Fibroblast of the aortic adventitia (primary cell): ENCODE measurements at regions not wholly inside any gene's neighbourhood (a gene's known extent, or its start where the extent isn't known, plus 50 kb on each side); places are given as distances from the start of the nearest gene placed in this dataset.

Source experiments
- DNase-seq: peaks from one replicate; pipeline ENCODE4 v3.0.0-alpha.2; 2010; ENCODE audit warnings: low read depth
- H3K4me3 ChIP-seq: 2 replicates; pipeline ENCODE4 v1.5.1; 2011; ENCODE audit warnings: low read depth, mild to moderate bottlenecking, control low read depth, low read length, moderate library complexity
- TF ChIP-seq, protein P1 (sequence below): IDR thresholded peaks from 2 replicates; pipeline ENCODE4 v1.5.1; 2011; ENCODE audit warnings: mild to moderate bottlenecking, low read length, control low read depth, inconsistent platforms; ENCODE audit not compliant: insufficient read depth

DNA sequence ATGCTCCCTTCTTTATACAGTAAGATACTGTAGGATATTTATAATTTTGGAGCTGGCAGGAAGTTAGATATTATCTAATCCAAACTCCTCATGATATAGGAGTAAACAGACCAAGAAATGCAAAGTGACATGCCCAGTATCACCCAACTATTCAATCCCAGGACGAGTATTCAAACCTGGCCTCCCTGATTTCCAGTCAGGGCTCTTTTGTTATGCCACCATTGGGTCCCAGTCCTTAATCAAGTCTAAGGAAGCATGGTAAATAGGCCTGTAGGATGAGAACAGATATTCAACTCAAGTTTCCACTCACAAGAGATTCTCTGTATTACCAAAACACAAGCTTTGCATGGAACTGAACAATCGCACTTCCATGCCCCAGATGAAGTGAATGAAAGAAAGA, 484.0 kb upstream of the API5 start:
- DNase-seq: no peak
- TF ChIP-seq, protein P1, sequence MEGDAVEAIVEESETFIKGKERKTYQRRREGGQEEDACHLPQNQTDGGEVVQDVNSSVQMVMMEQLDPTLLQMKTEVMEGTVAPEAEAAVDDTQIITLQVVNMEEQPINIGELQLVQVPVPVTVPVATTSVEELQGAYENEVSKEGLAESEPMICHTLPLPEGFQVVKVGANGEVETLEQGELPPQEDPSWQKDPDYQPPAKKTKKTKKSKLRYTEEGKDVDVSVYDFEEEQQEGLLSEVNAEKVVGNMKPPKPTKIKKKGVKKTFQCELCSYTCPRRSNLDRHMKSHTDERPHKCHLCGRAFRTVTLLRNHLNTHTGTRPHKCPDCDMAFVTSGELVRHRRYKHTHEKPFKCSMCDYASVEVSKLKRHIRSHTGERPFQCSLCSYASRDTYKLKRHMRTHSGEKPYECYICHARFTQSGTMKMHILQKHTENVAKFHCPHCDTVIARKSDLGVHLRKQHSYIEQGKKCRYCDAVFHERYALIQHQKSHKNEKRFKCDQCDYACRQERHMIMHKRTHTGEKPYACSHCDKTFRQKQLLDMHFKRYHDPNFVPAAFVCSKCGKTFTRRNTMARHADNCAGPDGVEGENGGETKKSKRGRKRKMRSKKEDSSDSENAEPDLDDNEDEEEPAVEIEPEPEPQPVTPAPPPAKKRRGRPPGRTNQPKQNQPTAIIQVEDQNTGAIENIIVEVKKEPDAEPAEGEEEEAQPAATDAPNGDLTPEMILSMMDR: no peak
- H3K4me3 ChIP-seq: no peak overlapping the region

DNA sequence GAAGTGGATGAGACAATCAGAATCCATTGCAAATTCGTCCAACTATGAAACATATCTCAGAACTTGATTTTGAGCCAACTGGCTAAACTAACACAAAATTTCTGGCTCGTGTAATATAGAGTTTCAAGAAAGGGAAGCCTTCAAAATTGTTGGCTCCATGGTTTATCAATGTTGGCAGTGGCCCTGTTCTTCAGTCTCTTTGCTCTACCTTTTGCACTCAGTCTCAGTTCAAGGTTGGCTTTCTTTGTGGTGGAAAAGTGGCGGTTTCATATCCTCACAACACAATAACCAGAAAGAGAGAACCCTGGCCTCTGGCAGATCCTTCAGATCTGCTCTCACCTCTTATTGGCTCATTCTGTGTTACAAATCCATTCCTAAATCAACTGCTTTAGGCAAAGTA, 473.8 kb upstream of the API5 start:
- DNase-seq: no peak
- TF ChIP-seq, protein P1: no peak
- H3K4me3 ChIP-seq: no peak overlapping the region

DNA sequence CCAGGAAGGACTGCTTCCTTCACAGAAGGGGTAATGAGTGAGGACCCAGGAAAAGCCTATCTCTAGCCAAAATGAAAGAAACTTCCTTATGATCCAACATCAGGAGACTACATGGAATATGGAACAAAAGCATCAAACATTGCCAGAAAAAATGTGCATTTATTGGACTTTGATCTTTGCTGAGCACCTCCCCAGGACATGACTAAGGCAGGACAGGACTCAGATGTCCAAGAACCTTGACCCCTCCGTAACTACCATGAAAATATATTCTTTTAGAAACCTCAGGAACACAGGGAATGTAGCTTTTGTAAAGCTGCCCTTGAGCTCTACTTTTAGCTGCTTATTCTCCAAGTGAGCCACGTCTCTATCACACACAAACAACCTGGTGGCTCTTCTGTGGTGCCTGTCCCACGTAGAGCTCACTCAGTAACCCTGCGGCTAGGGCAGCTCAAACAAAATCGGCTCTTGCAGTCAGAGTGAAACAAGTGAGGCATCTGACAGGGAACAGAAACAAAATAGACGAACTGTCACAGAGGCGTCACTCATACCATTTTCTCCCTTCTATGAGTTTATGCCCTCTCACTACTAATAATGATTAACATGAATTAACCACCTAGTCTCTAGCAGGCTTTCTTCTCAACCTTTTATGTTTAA, 471.5 kb upstream of the API5 start:
- H3K4me3 ChIP-seq: no peak overlapping the region
- DNase-seq: no peak
- TF ChIP-seq, protein P1: no peak

DNA sequence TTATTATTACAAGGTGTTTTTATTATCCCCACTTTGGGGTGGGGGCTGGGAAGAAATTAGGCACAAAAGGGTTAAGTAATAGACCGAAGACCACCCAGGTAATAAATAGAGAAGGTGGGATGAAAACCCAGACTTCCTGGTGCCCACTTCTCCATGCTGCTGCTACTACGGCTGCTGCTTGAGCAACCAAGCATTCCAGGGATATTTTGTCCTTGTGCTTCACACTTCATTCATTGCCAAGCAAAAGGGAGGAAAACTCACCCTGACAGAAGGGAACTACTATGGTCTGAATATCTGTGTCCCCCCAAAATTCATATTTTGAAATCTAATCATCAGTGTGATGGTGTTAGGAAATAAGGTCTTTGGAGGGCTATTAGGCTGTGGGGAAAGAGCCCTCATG, 470.9 kb upstream of the API5 start:
- no peak overlapping the region for H3K4me3 ChIP-seq
- DNase-seq: no peak
- TF ChIP-seq, protein P1: no peak

DNA sequence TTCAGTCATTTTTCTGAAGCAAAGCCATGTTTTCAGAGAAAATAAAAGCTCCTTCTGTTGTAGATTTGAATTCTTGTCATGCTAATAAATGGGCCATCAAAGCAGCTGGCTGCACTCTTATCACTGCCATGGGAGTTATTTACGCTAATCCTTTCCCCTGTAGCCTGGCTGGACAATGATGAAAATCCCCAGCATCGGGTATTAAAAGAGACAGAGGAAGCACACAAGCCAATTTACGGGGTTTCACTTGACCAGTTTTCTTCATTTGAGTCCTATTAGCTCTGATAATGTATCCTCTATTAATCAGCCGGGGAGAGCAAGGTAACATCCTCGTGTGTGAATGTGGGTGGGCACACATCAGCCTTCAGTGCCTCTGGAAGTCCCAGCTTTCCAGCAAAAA, 470.2 kb upstream of the API5 start:
- DNase-seq: no peak
- TF ChIP-seq, protein P1: no peak
- no peak overlapping the region for H3K4me3 ChIP-seq

DNA sequence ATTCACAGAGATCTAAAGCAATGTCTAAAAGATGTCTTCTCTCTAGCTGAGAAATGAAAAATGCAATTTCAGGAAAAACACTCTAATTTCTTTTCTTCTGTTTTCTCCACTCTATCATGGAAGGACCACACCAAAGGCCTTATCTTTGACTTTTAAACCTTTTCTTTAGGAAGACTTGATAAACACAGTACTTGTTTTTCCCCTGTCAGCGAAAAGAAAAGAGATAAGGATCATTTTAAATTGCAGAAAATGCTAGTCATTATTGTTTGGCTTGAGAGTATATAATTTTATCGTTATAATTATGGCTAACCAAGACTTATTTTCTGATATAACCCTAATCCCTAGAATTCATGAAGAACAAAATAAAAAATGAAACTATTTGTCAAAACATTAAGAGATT, 462.4 kb upstream of the API5 start:
- no peak overlapping the region for H3K4me3 ChIP-seq
- no peak for DNase-seq
- TF ChIP-seq, protein P1: no peak

DNA sequence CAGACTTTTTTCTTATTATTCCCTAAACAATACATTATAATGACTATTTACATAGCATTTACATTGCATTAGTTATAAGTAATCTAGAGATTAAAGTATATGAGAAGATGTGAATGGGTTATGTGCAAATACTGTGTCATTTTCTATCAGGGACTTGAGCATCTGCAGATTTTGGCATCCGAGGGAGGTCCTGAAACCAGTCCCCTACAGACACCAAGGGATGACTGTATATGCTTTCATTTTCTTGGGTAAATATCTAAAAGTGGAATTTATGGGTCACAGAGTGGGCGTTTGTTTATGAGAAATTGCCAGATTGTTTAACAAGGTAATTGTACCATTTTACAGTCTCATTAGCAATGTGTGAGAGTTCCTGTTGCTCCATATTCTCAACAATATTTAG, 454.5 kb upstream of the API5 start:
- TF ChIP-seq, protein P1: no peak
- H3K4me3 ChIP-seq: no peak overlapping the region
- DNase-seq: no peak
